GM19372 (cell line): ENCODE measurements at regions not wholly inside any gene's neighbourhood (a gene's known extent, or its start where the extent isn't known, plus 50 kb on each side); places are given as distances from the start of the nearest gene placed in this dataset.

Experiments
- ATAC-seq: cut with Tn5 transposase; IDR thresholded peaks from one replicate; pipeline ENCODE4 v1.9.1; 2021; ENCODE audit warnings: mild to moderate bottlenecking, low read depth, moderate library complexity; ENCODE audit not compliant: unreplicated experiment

DNA sequence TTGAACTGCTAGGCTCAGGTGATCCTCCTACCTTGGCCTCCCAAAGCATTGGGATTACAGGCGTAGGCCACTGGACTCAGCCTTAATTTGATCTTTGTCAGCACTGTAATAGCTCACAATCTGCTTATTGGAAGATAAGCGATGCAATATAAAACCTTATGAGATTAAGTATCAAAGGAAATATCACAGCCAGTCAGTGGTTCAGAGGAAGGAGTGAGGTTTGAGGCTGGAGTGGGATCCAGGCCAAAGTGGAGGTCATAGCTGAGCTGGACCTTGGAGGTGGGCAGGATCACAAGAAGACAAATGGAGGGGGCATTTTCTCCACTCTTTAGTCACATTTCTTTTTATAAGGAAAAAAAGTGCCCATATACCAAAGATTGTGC, 228.5 kb downstream of the RHOU start:
- ATAC-seq, result no peak

DNA sequence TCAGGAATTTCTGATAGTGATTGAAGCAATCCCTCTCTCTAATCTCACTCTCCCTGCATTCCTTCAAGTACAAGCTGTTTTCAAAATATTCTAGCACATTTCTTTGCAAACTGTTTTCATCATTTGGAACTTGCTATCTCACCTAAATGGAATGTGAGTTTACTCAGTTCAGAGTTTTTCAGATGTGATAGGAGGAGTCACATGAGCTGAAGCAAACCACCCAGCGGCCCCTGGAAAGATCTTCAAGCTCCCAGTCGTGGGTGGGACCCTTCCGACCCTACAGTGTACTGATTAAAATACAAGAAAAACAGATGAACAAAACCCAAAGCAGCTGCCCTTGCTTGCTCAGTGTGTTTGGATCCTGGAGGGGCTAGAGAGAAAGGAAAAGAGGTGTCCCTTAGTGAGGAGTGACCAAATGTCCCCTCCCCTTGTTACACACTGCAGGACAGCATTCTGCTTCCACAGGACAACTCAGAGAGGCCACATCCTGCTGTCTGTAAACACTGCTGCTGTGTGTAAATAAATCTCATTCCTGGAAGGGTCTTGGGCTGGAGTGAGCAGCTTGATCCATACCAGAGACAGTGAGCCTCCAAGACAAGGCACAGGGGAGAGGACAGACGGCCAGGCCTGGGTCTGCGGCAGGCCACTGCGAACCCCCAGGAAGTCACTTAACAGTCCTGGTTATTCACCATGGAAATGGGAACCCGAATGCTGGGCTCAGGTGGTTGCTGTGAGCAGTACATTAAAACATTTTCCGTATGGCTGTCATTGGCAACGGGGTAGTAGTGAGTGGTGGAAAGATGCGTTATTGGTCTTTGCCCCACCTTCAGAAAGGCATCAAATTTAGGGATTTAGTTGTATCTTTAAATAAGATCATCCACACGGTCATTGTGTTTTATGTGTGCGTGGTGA, 229.2 kb downstream of the RHOU start:
- no peak for ATAC-seq

DNA sequence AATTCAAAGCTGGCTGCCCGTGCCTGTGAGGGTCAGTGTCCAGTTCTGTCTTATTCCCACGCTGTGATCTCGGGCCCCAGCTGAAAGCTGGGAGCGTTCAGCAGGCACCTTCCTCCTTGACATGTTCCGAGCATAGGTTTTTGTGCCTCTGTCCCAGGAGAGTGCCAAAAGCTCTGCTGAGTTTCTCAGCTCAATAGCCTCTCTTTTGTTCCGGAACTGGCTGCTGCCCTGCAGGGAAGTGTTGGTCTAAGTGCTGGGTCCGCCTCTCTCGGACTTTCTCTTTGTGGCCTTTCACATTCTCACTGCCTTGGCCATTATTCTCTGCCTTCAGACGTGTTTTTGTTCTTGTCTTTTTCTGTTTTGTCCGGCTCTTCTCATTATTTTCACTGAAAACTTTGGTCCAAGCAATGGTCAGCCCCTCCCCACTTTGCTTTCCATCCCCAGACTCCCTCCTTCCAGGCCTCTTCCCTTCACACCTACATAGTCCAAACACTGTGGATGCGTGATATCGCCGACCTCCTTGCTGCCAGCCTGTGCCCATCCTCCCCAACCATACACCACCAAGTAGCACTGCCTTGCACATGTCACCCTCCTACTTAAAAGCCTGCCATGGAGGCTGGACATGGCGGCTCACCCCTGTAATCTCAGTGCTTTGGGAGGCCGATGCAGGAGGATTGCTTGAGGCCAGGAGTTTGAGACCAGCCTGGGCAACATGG, 233.8 kb downstream of the RHOU start:
- ATAC-seq, result no peak

DNA sequence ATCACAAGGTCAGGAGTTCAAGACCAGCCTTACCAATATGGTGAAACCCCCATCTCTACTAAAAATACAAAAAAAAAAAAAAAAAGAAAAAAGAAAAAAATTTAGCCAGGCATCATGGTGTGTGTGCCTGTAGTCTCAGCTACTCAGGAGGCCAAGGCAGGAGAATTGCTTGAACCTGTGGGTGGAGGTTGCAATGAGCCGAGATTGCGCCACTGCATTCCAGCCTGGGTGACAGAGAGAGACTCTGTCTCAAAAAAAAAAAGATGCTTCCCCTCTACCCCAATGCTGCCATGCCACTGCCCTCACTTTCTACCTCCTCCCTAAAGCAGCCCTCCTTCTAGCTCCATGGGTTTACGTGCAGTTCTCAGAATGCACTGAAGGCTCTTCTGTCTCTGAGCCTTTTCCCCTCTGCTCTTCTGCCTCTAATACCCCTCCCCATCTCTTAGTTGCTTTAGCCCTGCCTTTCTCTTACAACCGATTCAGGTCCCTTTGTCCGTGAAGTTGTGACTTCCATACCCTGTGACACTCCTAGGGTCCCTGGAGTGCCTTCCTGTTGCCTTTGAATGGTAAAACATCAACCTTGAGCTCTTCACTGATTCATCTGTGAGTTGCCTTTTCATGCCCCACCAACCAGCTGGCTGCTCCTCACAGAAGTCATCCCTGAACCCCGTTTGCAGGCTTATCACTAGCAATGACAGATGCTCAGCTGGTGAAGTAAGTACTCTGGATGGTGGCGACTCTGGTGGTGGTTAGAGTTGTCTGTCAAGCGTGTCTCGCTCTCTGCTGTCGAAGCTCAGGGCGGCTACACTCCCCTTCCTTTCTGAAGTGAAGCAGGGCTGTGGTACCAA, 234.9 kb downstream of the RHOU start:
- ATAC-seq, result no peak

DNA sequence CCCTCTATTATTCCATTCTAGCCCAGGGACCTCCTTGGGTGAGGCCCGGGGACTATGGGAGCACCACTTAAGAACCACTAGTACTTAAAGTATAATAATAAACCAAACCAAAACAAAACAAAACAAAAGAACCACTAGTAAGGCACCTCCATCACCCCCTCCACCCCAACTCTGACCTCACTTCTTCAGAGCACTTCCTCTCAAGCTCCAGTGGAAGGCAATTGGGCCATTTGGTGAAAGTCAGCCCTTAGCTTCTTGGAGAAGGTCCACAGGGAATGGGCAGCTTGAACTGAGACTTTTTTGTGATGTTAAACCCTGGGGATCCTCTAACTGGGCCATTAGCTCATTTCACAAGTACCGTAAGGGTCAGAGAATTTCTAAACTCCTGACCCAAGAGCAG, 237.3 kb downstream of the RHOU start:
- no peak for ATAC-seq

DNA sequence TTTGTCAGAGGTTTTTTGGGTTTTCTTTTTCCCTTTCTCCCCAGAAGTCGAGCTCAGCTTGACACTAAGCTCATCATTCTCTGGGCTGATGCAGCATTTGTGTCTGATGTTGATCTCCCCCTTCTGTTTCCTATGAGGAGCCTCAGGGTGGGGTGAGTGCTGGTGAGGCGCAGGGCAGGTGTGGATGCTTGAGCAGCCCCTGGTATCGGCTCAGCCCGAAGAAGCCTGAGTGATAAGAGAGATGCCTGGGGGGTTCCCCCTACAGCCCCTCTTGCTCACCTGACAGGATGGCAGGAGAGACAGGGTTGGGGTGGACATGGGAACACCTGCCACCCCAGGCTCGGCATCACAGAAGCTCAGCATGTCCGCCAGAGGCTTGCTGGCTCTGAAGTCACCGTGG, 239.0 kb downstream of the RHOU start:
- ATAC-seq, result no peak

DNA sequence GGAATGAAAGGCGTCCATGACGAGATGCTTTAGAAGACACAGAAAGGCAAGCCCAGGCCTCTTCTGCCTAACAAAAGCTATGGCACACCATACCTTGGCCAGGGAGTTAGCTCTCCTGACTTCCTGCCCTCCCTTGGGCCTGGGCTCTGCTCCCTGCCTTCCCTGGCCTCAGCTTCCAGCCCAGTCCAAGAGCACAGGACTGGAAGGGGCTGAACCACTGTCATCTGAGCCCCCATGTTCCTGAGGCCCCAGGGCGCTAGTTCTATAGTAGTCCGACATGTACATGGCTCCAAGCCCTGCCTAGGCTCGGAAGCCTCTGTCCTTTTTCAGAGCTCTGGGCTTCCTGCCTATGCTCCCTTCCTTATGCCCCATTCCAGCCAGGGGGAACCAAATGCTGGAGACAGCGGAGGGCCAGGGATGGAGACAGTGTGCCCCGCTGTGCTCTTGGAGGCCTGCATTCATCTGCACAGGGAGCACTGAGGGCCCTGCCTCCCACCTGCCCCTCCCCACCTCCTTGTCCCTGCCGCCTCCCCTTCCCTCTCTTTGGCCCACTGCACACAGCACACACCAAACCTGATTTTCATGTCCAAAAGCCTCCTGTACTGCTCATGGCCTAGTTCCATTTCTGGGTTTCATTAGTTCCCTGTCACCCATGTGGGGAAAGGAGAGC, 240.1 kb downstream of the RHOU start:
- no peak for ATAC-seq

DNA sequence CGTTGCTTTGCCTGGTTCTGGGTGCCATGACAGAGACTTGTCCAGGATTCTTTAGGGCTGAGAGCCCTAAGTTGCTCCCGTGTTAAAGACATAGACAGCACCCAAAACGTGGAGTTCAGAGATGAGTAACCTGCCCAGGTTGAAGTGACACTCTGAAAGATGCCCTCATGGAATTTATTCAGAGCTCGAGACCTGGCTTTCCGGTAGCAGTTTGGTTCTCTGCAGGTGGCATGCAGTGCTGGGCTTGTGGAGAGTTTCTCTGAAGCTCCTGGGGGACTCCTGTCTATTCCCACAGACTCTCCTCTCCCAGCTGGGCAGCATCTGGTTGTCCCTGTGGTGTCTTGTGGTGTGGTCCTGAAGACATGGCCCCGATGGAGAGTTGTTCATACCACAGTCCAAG, 241.0 kb downstream of the RHOU start:
- no peak for ATAC-seq

DNA sequence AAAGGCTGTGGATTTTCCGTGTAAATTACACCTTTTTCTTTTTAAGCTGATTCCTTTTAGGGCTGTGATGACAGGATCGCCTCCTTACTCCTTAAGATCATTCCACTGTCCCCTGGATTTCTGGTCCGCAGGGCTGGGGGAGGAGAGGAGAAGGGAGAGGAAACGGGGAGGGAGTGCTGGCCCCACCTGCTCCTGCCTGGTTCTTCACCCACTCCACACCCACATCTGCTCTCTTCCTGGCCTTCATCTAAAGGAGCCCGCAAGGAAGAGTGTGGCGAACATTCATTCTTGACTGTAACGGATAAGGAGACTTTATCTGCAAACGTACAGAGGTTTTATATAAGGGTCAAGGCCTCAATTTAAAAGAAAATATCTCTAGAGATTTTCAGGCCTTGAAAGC, 242.0 kb downstream of the RHOU start:
- ATAC-seq, result no peak

DNA sequence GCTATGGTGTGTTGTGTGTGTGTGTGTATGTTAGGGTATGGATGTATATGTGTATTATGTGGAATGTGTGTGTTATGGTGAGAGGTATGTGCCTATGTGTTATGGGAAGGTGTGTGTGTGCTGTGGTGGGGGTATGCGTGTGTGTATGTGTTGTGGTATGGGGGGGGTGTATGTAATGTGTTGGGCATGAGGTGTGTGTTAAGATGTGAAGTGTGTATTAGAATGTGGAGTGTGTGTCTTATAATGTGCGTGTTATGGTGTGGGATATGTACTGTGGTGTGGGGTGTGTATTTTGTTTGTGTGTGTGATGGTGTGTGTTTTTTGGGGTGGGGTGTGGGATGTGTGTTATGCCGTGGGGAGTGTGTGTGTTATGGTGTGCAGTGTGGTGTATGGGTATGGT, 242.5 kb downstream of the RHOU start:
- no peak for ATAC-seq

DNA sequence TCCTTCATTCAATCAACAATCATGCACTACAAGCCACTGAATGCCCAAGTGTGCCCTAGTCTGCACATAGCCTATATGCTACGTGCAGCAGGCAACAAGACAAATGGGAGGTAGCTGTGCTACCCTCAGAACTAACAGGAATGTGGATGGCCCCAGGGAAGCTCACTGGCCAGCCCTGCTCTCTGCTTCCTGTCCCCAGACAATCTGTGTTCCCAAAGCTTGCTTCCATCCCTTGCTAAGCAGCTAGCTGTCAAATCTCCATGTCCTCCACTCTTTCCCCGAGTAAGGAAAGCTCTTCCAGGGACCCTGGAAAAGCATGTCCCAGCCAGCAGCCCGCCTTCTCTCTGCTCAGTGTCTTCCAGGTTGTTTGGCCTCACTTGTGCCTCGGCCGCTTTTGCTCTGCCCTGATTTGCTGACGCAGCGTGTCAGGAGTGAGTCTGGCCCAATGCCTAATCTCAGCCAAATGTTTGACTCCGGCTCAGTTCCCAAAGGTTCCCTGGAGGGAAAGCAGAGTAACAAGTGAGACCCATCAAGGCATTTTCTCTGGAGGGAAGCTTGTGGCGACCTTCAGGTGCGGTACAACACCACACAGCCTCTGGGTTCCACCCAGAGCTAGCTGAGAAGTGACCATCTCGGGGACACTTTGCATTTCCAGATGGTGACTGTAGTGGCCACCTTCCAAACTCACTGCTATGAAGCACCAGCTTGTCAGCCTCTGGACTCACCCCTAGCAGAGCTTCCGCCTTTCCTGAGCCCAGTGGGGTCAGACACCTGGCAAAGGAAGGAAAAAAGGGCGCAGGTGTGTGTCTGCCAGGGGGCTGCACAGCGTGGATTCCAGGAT, 243.4 kb downstream of the RHOU start:
- ATAC-seq, result no peak

DNA sequence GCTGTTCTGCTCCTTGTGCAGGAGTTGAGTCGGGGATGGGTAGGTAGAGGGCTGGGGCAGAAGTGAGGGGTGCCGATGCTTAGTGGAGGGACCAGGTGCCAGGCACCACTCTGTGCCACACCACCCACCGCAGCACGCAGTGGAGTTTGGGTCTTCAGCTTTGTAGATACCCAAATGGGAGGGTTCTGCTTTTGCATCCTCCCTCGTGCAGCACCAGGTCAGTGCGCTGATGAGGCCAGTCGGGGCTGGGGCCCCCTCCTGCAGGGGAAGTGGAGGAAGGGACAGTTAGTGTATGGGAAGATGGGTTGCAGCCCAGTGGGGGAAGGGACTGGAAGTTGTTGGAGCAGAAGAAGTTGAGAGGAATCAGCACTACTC, 244.0 kb downstream of the RHOU start:
- no peak for ATAC-seq

DNA sequence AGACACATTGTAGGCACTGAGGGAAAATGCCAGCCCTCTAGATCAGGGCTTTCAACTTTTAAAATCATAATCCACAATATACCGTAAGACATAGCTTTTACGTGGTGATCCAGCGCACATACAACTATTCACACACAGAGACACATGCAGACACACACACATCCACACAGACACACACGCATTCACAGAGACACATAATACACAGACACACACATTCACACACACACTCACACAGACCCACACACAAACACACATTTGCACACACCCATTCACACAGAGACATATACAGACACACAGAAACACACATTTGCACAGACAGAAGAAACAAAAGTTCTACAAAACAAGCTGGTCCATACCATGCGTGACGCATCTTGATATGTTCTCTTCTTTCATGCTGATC, 244.5 kb downstream of the RHOU start:
- ATAC-seq, result no peak

DNA sequence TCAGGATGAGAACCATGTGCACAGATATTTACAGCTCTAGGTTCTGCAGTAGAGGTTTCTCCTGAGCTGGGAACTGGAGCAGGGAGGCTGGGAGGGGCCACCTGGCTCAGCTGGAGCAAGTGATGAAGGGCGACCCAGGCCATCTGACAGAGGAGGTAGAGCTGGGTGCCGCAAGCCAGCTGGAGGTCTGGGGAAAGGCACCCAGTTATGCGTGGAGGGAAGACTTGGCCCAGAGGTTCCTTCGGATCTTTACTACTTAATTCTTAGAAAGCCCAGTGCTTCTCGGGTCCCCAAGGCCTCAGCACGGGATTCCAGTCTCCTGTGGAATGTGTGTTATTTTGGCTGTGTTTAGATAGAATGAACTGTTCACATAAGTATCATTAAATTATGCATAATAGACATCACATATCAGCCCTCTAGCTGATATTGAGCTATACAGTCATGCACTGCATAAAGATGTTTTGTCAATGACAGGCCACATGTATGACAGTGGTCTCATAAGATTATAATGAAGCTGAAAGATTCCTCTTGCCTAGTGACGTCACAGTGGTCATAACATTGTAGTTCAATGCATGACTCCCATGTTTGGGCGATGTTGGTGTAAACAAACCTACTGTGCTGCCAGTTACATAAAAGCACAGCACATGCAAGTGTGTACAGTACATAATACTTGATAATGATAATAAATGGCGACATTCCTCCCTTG, 245.1 kb downstream of the RHOU start:
- no peak for ATAC-seq

DNA sequence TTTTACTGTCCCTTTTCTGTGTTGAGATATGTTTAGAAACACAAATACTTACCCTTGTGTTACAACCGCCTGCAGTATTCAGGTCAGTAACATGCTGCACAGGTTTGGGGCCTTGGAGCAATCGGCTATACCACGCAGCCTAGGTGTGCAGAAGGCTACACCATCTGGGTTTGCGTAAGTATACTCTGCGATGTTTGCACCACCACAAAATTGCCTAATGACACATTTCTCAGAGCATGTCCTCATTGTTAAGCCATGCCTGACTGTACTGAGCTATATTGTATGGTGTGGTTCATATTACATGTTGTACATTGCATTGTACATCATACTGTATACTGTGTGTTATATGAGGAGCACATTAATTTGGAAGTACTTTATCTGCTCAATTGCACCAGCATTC, 247.4 kb downstream of the RHOU start:
- ATAC-seq, result no peak

DNA sequence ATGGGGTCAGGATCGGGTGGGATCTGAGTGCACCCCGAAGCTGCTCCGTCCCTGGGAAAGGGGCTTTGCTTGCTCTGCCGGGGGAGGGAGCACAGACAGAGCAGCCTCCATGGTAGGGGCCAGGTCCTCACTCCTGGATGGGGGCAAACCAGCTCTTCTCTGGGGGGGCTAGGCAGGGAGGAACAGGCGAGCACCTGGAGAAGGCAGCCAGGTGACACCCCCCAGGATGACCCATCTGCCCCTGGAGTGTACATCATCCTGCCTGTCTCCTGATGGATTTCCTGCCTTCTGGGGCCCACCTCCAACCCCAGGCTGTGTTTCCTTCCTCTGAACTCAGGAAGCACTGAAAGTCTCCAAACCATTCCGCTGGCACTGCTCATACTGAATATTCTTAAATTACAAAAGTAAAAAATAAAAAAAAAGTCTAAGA, 248.0 kb downstream of the RHOU start:
- no peak for ATAC-seq

DNA sequence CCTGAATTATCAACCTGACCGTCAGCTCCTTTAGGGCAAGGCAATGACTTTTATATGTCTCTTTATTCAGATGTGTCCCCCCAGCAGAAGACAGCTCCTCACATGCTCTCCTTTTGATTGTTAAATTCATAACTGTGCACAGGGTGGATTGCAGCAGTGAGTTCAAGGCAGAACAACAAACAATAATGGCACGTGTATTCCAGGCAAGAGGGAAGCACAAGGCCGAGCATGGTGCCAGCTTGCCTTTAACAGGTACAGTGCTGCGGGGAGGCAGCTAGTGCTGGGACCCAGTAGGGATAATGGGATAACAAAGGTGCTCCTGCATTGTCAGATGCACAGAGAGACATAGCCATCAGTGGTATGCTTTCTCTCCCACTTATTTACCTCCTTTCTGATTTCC, 248.4 kb downstream of the RHOU start:
- no peak for ATAC-seq

DNA sequence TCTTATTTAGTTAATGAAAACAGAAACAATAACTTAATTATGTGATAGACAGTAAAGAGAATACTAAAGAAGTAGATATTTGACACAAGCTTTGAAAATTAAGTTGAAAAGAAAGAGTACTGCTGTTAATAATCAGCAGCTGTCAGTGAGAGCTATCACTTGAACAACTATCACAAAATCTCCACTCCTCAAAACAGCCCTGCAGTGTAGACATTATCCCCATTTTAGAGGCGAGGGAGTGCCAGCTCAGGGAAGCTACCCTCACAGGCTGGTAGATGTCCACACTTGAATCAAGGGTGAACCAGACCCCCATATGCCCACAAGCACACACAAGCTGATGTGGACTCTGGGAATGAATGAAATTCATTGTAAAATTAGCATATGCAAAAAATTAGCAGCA, 248.8 kb downstream of the RHOU start:
- ATAC-seq, result no peak
